ENCODE measurements at regions not wholly inside any gene's neighbourhood (a gene's known extent, or its start where the extent isn't known, plus 50 kb on each side); places are given as distances from the start of the nearest gene placed in this dataset.

- TF ChIP-seq USF1 (IDR thresholded peaks at IDR 0.05; ENCODE audit: borderline replicate concordance, low read depth) = no peak
Observed at GRCh38 chr11:128208329-128209137, 378.8 kb downstream of the ETS1 start (continued).

- Histone ChIP-seq H3K27me3 (ENCODE audit: insufficient read depth) (no peaks in the 10 kb centered on the region), H3K4me3 (ENCODE audit: low read depth in 2 of 2, low read length in 1 of 2) (0 out of 4 replicates have a peak overlapping the region, but pooled peaks of 1 of the 2 experiments have one; percentile 18), H2AFZ (ENCODE audit: low read depth) (0 out of 2 replicates have a peak overlapping the region, but pooled peaks have one; percentile 10), H3K9ac (peak overlapping the region; percentile 69; the same call in 1 of the 2 replicates), H3K27ac (ENCODE audit: low read depth in 2 of 2, low read length in 1 of 2) (peak overlapping the region; percentile 29 to 95; a peak in 3 of 4 replicates), H3K4me1 (ENCODE audit: control insufficient read depth in 1 of 2, insufficient read depth in 2 of 2, low read depth in 1 of 2, low read length in 1 of 2) (peaks cover 0 to 37% of the 10 kb centered on the region in 2 experiments; a peak in 3 of 4 replicates), H4K20me1 (ENCODE audit: insufficient read depth) (no peaks in the 10 kb centered on the region), H3K9me3 (no peaks in the 10 kb centered on the region), H3K4me2 (peak overlapping the region; percentile 74), H3K9me2 (no peaks in the 10 kb centered on the region), H3K36me3 (replicated peaks in 1 of 2; ENCODE audit: control insufficient read depth in 1 of 2, insufficient read depth in 2 of 2, low read length in 1 of 2) (peaks cover 0 to 4% of the 10 kb centered on the region in 2 experiments), H3K79me2 (ENCODE audit: insufficient read depth) (no peaks in the 10 kb centered on the region), H3F3A (replicated peaks; ENCODE audit: insufficient read depth) (peaks cover 49% of the 10 kb centered on the region)
- CTCF ChIA-PET = no interaction called here
- DNase-seq = no peak
- WGBS (ENCODE audit: low lambda C conversion rate) = 44% methylated on average over 3 of the region's 3 CpGs
- POLR2A ChIA-PET = no interaction called here
- TF ChIP-seq RXRA (IDR thresholded peaks at IDR 0.05; ENCODE audit: borderline replicate concordance, low read depth) (peak; percentile 49; the same call in 1 of the 2 replicates), RAD21 (IDR thresholded peaks at IDR 0.05; ENCODE audit: low read length) (no peak), FOXM1 (IDR thresholded peaks at IDR 0.05; ENCODE audit: low read depth) (no peak), NFIC (IDR thresholded peaks at IDR 0.05; ENCODE audit: borderline replicate concordance) (no peak), POLR2AphosphoS5 (IDR thresholded peaks at IDR 0.05; ENCODE audit: low read depth, low read length) (no peak), TEAD4 (IDR thresholded peaks at IDR 0.05; ENCODE audit: borderline replicate concordance, insufficient read depth) (no peak), RFX5 (IDR thresholded peaks at IDR 0.05; ENCODE audit: low read length) (no peak), USF1 (IDR thresholded peaks at IDR 0.05; ENCODE audit: borderline replicate concordance, low read depth) (no peak), SMC3 (IDR thresholded peaks at IDR 0.05; ENCODE audit: low read depth, low read length) (no peak), EP300 (IDR thresholded peaks at IDR 0.05; ENCODE audit: borderline replicate concordance in 1 of 2, low read depth in 1 of 2, low read length in 1 of 2) (peak in 1 of 2 experiments; percentile 70; a peak in 1 of 4 replicates), CTCF (IDR thresholded peaks at IDR 0.05) (no peak), MEF2A (IDR thresholded peaks at IDR 0.05; ENCODE audit: borderline replicate concordance, low read depth) (no peak; the same call in 1 of the 2 replicates), SIN3A (IDR thresholded peaks at IDR 0.05; ENCODE audit: borderline replicate concordance, low read depth, low read length) (no peak), NRF1 (IDR thresholded peaks at IDR 0.05; ENCODE audit: low read depth, low read length) (no peak), MAX (IDR thresholded peaks at IDR 0.05; ENCODE audit: low read depth) (no peak), YY1 (IDR thresholded peaks at IDR 0.05; ENCODE audit: low read depth) (no peak), ZBTB33 (IDR thresholded peaks at IDR 0.05; ENCODE audit: borderline replicate concordance, low read depth) (no peak), TAF1 (IDR thresholded peaks at IDR 0.05; ENCODE audit: borderline replicate concordance, low read depth, low read length) (no peak), CHD2 (IDR thresholded peaks at IDR 0.05; ENCODE audit: low read length, partially characterized antibody) (no peak), RCOR1 (IDR thresholded peaks at IDR 0.05; ENCODE audit: low read length) (no peak), PBX3 (IDR thresholded peaks at IDR 0.05) (peak; percentile 45), MXI1 (IDR thresholded peaks at IDR 0.05; ENCODE audit: low read depth, low read length) (no peak), TCF12 (IDR thresholded peaks at IDR 0.05) (peak; percentile 23; the same call in 1 of the 2 replicates)
Observed at GRCh38 chr11:128207861-128208321, 379.5 kb downstream of the ETS1 start.

Data from SK-N-SH (cell line).